ENCODE measurements at regions not wholly inside any gene's neighbourhood (a gene's known extent, or its start where the extent isn't known, plus 50 kb on each side); places are given as distances from the start of the nearest gene placed in this dataset.

- no peak overlapping the region for H2BK120ac ChIP-seq (ENCODE audit: low read depth, low read length, poor library complexity, severe bottlenecking)
- H3K18ac ChIP-seq (ENCODE audit: insufficient read length, low read depth, low read length) = no peak overlapping the region
- H3K4me3 Mint-ChIP-seq = peak overlapping the region; percentile 88 to 99
- H3K4me1 Mint-ChIP-seq = peaks cover 13% of the 10 kb centered on the region in 2 experiments
- H3K79me2 ChIP-seq (ENCODE audit: insufficient read depth, low read length) = no peaks in the 10 kb centered on the region
- H3K36me3 Mint-ChIP-seq (ENCODE audit: insufficient read depth in 1 of 3, low read depth in 3 of 3) = no peaks in the 10 kb centered on the region; a peak in 2 of 7 replicates
- H3K4me2 ChIP-seq (ENCODE audit: insufficient read depth, insufficient read length, low read length) = peak overlapping the region; percentile 96
- H3T11ph ChIP-seq (ENCODE audit: low read length) = no peak overlapping the region
- peak; percentile 28; the same call in 2 of the 3 replicates for TF ChIP-seq CTCF (conservative IDR thresholded peaks at IDR 0.05)
- no peaks in the 10 kb centered on the region for H3K9me3 ChIP-seq (ENCODE audit: control insufficient read depth, low read depth, low read length)
- no peak overlapping the region for H3K56ac ChIP-seq (ENCODE audit: insufficient read length, low read depth, low read length)
- H3K23ac ChIP-seq (ENCODE audit: insufficient read length, low read depth, low read length) = no peak overlapping the region
- H3K14ac ChIP-seq (ENCODE audit: insufficient read depth, low read length) = no peak overlapping the region
- no peak for DNase-seq
- no peak overlapping the region for H2BK5ac ChIP-seq (ENCODE audit: insufficient read length, low read length)
- no peaks in the 10 kb centered on the region for H4K20me1 ChIP-seq (ENCODE audit: control insufficient read depth, insufficient read depth, insufficient read length)
- H3K9me3 Mint-ChIP-seq = peaks cover 2 to 5% of the 10 kb centered on the region in 2 experiments; a peak in 2 of 5 replicates
- H3K27me3 Mint-ChIP-seq (ENCODE audit: low read depth) = peaks cover 28% of the 10 kb centered on the region
- H4K5ac ChIP-seq (ENCODE audit: insufficient read length, low read depth, low read length) = no peak overlapping the region
- no peak overlapping the region for H4K8ac ChIP-seq (replicated peaks; ENCODE audit: insufficient read length, low read depth, low read length)
- no peak overlapping the region for H4K91ac ChIP-seq (ENCODE audit: insufficient read length, low read depth, low read length)
- no peak overlapping the region for H3K4ac ChIP-seq (ENCODE audit: low read depth, low read length)
- H2AFZ ChIP-seq (ENCODE audit: low read length) = no peak overlapping the region
- no peak overlapping the region for H2AK5ac ChIP-seq (ENCODE audit: insufficient read length, low read length)
- H2BK15ac ChIP-seq (ENCODE audit: low read depth, low read length) = no peak overlapping the region
- no peaks in the 10 kb centered on the region for H3K79me1 ChIP-seq (ENCODE audit: insufficient read depth, low read depth, low read length, poor library complexity, severe bottlenecking)
- no peak overlapping the region; a peak in 1 of 7 replicates for H3K27ac Mint-ChIP-seq
- peaks cover 6% of the 10 kb centered on the region for H3K23me2 ChIP-seq (ENCODE audit: insufficient read length, low read depth, low read length, poor library complexity, severe bottlenecking)
- peaks cover 2% of the 10 kb centered on the region; the same call in 1 of the 2 replicates for H3K27me3 ChIP-seq (ENCODE audit: insufficient read depth, low read length)
- H3K27ac ChIP-seq (ENCODE audit: insufficient read length, low read depth, low read length) = no peak overlapping the region
- H3K4me1 ChIP-seq (ENCODE audit: insufficient read depth, low read length) = no peaks in the 10 kb centered on the region
- no CpG with 5 or more reads among the region's 59 CpGs for WGBS (ENCODE audit: extremely low coverage, insufficient read length, low lambda C conversion rate)
- peak overlapping the region; percentile 59 for H3K9ac ChIP-seq (ENCODE audit: extremely low read depth, insufficient read length, low read length)
- H2BK20ac ChIP-seq (ENCODE audit: low read depth, low read length, poor library complexity, severe bottlenecking) = no peak overlapping the region
- no peak overlapping the region for H2BK12ac ChIP-seq (ENCODE audit: insufficient read length, low read depth, low read length)
These were observed 97.9 kb upstream of the SERTAD2 start for GRCh38 chr2:64751286-64752260.

Data from H9 (cell line).